ENCODE measurements at regions not wholly inside any gene's neighbourhood (a gene's known extent, or its start where the extent isn't known, plus 50 kb on each side); places are given as distances from the start of the nearest gene placed in this dataset.

DNA sequence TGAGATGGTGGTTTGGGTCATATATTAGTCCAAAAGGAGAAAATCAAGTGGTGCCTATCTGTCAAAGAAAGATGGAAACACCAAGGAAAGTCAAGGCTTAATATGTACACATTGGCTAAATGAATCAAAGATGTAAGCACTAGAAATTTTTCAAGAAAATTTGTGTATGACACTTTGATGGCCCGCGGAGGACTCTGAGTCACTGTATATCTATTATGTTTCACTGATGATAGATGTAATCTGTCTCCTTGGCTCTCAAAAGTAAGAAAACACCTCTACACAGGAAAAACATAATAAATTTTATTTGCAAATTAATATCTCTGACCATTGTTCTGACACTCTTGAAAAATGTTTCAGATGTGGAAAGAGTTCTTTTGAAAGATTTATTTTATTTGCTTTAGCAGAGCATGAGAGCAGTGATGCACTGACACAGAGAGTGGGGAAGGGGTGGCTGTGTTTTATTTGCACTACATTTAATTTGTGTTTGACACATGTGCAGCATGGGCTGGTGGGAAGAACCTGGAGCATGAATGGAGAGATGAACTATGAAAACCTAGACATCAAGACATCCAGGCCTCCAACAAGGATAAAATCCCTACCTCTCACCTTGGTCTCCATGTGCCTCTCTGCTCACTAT lies 180.8 kb upstream of the GAS1 start:
- TF ChIP-seq POLR2A (IDR thresholded peaks at IDR 0.05) (no peak), CTCF (IDR thresholded peaks at IDR 0.05) (no peak)
